ENCODE measurements at regions not wholly inside any gene's neighbourhood (a gene's known extent, or its start where the extent isn't known, plus 50 kb on each side); places are given as distances from the start of the nearest gene placed in this dataset.

DNA sequence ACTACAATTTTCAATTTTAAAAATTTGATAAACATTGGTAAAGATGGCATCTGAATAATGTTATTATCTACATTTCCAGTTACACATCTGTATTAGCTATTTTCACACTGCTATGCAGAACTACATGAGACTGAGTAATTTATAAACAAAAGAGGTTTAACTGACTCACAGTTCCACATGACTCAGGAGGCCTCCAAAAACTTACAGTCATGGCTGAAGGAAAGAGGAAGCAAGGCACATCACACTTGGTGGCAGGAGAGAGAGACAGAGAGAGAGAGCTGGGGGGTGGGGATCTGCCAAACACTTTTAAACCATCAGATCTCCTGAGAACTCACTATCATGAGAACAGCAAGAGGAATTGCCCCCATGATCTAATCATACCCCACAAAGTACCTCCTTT, 850.0 kb downstream of the LTN1 start:
- dilution Hi-C loops (cut with MboI; ENCODE audit: extremely low pct_ligation_motif_present, low sequenced_read_pairs), result no loop called here
- Histone ChIP-seq H2AFZ (ENCODE audit: low read depth, low read length) (peak overlapping the region; percentile 60), H3K9ac (replicated peaks; ENCODE audit: extremely low read depth, insufficient read depth, low read length) (no peak overlapping the region), H3K27ac (ENCODE audit: insufficient read depth, low read depth, low read length) (no peak overlapping the region), H3K9me3 (replicated peaks; ENCODE audit: control insufficient read depth, insufficient read depth, low read length) (no peaks in the 10 kb centered on the region), H3K4me2 (ENCODE audit: insufficient read depth, low read length) (no peak overlapping the region), H3K36me3 (ENCODE audit: control insufficient read depth in 2 of 2, extremely low read depth in 1 of 2, insufficient read depth in 2 of 2, low read length in 2 of 2) (no peaks in the 10 kb centered on the region), H3K4me3 (replicated peaks in 1 of 3; ENCODE audit: insufficient read depth in 1 of 3, low read depth in 1 of 3, low read length in 3 of 3) (no peak overlapping the region), H3K27me3 (ENCODE audit: control insufficient read depth in 2 of 2, insufficient read depth in 2 of 2, low read length in 2 of 2) (no peaks in the 10 kb centered on the region), H3K9me1 (replicated peaks; ENCODE audit: control insufficient read depth, extremely low read depth, insufficient read depth, low read length) (no peaks in the 10 kb centered on the region), H3K4me1 (ENCODE audit: control insufficient read depth, extremely low read depth, insufficient read depth, low read length) (no peaks in the 10 kb centered on the region), H4K20me1 (replicated peaks; ENCODE audit: control insufficient read depth, extremely low read depth, insufficient read depth, low read length) (no peaks in the 10 kb centered on the region), H3K79me2 (ENCODE audit: control insufficient read depth, insufficient read depth, low read length) (no peaks in the 10 kb centered on the region)
- FAIRE-seq, result peak; percentile 52
- ChIA-PET POLR2A (no interaction called here), CTCF (interaction anchor here (0.7 to 1.6 kb wide), 2 partner anchors 194 to 603 kb away, joined by 3 read pairs; no protein-coding TSS in a partner anchor)
- no peak for TF ChIP-seq POLR2A (IDR thresholded peaks at IDR 0.05; ENCODE audit: low read depth, low read length)
- TF ChIP-seq FOS (IDR thresholded peaks at IDR 0.05; ENCODE audit: borderline replicate concordance, insufficient read depth, low read length), result peak; percentile 65
- no peak for TF ChIP-seq GATA2 (IDR thresholded peaks at IDR 0.05; ENCODE audit: insufficient read depth, insufficient read length, low read depth, low read length)
- TF ChIP-seq, protein P1, sequence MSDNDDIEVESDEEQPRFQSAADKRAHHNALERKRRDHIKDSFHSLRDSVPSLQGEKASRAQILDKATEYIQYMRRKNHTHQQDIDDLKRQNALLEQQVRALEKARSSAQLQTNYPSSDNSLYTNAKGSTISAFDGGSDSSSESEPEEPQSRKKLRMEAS (IDR thresholded peaks at IDR 0.05; ENCODE audit: insufficient read depth, insufficient read length), result no peak
- BruUV-seq (replicated peaks), result no TSS peak
- intact Hi-C loops (cut with micrococcal nuclease), result no loop called here
- peak; percentile 40 for DNase-seq (ENCODE audit: low read depth, low spot score)

DNA sequence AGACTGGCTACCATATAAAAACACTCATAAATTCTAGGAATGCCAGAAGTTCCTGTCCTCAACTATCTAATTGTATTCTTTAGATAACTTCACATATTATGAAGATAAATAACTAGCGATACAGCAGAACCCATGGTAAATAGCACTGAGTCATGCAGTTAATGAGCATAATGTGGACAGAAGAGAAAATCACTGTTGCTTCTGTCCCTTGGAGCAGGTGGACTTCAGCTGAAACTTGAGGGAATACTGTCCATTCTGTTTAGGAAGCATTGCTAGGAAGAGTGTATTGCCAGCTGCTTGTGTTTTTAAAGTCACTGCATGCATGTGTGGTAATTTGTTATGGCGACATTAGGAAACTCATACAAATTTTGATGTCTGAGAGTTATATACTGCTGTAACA, 854.4 kb downstream of the LTN1 start:
- ChIA-PET CTCF (interaction anchor here (0.9 kb wide), 1 partner anchor 198 kb away, joined by 4 read pairs; no protein-coding TSS in a partner anchor), POLR2A (no interaction called here)
- Histone ChIP-seq H3K4me3 (replicated peaks in 1 of 3; ENCODE audit: insufficient read depth in 1 of 3, low read depth in 1 of 3, low read length in 3 of 3) (no peak overlapping the region), H3K27me3 (ENCODE audit: control insufficient read depth in 2 of 2, insufficient read depth in 2 of 2, low read length in 2 of 2) (no peaks in the 10 kb centered on the region), H3K27ac (ENCODE audit: insufficient read depth, low read depth, low read length) (no peak overlapping the region), H3K4me2 (ENCODE audit: insufficient read depth, low read length) (no peak overlapping the region), H3K79me2 (ENCODE audit: control insufficient read depth, insufficient read depth, low read length) (no peaks in the 10 kb centered on the region), H3K9me1 (replicated peaks; ENCODE audit: control insufficient read depth, extremely low read depth, insufficient read depth, low read length) (no peaks in the 10 kb centered on the region), H2AFZ (ENCODE audit: low read depth, low read length) (no peak overlapping the region), H3K4me1 (ENCODE audit: control insufficient read depth, extremely low read depth, insufficient read depth, low read length) (no peaks in the 10 kb centered on the region), H3K36me3 (ENCODE audit: control insufficient read depth in 2 of 2, extremely low read depth in 1 of 2, insufficient read depth in 2 of 2, low read length in 2 of 2) (no peaks in the 10 kb centered on the region), H3K9me3 (replicated peaks; ENCODE audit: control insufficient read depth, insufficient read depth, low read length) (no peaks in the 10 kb centered on the region), H4K20me1 (replicated peaks; ENCODE audit: control insufficient read depth, extremely low read depth, insufficient read depth, low read length) (no peaks in the 10 kb centered on the region), H3K9ac (replicated peaks; ENCODE audit: extremely low read depth, insufficient read depth, low read length) (no peak overlapping the region)
- BruUV-seq (replicated peaks), result no TSS peak
- dilution Hi-C loops (cut with MboI; ENCODE audit: extremely low pct_ligation_motif_present, low sequenced_read_pairs), result no loop called here
- no peak for FAIRE-seq
- no peak for DNase-seq (ENCODE audit: low read depth, low spot score)
- TF ChIP-seq MYC (IDR thresholded peaks at IDR 0.05; ENCODE audit: low read depth, low read length) (no peak), POLR2AphosphoS5 (IDR thresholded peaks at IDR 0.05; ENCODE audit: insufficient read depth, low read depth, low read length) (no peak), GATA2 (IDR thresholded peaks at IDR 0.05; ENCODE audit: insufficient read depth, insufficient read length, low read depth, low read length) (no peak), POLR2A (IDR thresholded peaks at IDR 0.05; ENCODE audit: low read depth, low read length) (no peak), JUN (IDR thresholded peaks at IDR 0.05; ENCODE audit: borderline replicate concordance, insufficient read depth, insufficient read length, low read depth) (no peak), EZH2 (IDR thresholded peaks at IDR 0.05; ENCODE audit: borderline replicate concordance, low read depth, low read length, severe bottlenecking) (no peak), FOS (IDR thresholded peaks at IDR 0.05; ENCODE audit: borderline replicate concordance, insufficient read depth, low read length) (no peak)
- TF ChIP-seq, protein P2, sequence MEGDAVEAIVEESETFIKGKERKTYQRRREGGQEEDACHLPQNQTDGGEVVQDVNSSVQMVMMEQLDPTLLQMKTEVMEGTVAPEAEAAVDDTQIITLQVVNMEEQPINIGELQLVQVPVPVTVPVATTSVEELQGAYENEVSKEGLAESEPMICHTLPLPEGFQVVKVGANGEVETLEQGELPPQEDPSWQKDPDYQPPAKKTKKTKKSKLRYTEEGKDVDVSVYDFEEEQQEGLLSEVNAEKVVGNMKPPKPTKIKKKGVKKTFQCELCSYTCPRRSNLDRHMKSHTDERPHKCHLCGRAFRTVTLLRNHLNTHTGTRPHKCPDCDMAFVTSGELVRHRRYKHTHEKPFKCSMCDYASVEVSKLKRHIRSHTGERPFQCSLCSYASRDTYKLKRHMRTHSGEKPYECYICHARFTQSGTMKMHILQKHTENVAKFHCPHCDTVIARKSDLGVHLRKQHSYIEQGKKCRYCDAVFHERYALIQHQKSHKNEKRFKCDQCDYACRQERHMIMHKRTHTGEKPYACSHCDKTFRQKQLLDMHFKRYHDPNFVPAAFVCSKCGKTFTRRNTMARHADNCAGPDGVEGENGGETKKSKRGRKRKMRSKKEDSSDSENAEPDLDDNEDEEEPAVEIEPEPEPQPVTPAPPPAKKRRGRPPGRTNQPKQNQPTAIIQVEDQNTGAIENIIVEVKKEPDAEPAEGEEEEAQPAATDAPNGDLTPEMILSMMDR (IDR thresholded peaks at IDR 0.05; ENCODE audit: extremely low read depth in 1 of 2, insufficient read depth in 1 of 2, low read depth in 1 of 2, low read length in 2 of 2), result no peak
- TF ChIP-seq, protein P1 (IDR thresholded peaks at IDR 0.05; ENCODE audit: insufficient read depth, insufficient read length), result no peak
- intact Hi-C loops (cut with micrococcal nuclease), result no loop called here
